BJ (cell line): ENCODE measurements at regions not wholly inside any gene's neighbourhood (a gene's known extent, or its start where the extent isn't known, plus 50 kb on each side); places are given as distances from the start of the nearest gene placed in this dataset.

Experiments used
- CTCF ChIA-PET: fragments of 350-600 bp; formaldehyde crosslinking; extraction: SDS; loops from one replicate; lab custom pipeline; 2021; ENCODE audit warnings: antibody characterized with exemption, inconsistent platforms; lab: Yijun Ruan, JAX
- POLR2A ChIA-PET: fragments of 300-600 bp; sonication (Branson Sonifier 250); formaldehyde crosslinking; extraction: SDS; loops from one replicate; lab custom pipeline; 2021; ENCODE audit warnings: antibody characterized with exemption; lab: Charles Lee
- DNase-seq: peaks from one replicate; pipeline ENCODE4 v3.0.0-alpha.2; 2011; ENCODE audit warnings: low read depth
- H3K27me3 ChIP-seq: 2 replicates; pipeline ENCODE4 v1.6.0; 2011; ENCODE audit warnings: low read length; ENCODE audit not compliant: control insufficient read depth, insufficient read depth
- H3K36me3 ChIP-seq: 2 replicates; pipeline ENCODE4 v1.5.1; 2011; ENCODE audit warnings: low read length; ENCODE audit not compliant: control insufficient read depth, insufficient read depth
- H3K4me3 ChIP-seq: 2 replicates; pipeline ENCODE4 v1.5.1; 2011; ENCODE audit warnings: low read depth, mild to moderate bottlenecking, control low read depth, low read length
- CTCF ChIP-seq: IDR thresholded peaks from 2 replicates; pipeline ENCODE4 v1.5.1; 2011; ENCODE audit warnings: low read depth, mild to moderate bottlenecking, control low read depth, inconsistent platforms, low read length, moderate library complexity; ENCODE audit not compliant: insufficient read depth

- H3K4me3 ChIP-seq = no peak overlapping the region
- no peak for TF ChIP-seq CTCF
- ChIA-PET POLR2A (no interaction called here), CTCF (interaction anchor here (0.5 kb wide), 1 partner anchor 58 kb away, joined by 3 read pairs; no protein-coding TSS in a partner anchor)
- no peak for DNase-seq
- no peaks in the 10 kb centered on the region; the same call in 1 of the 2 replicates for H3K27me3 ChIP-seq
- H3K36me3 ChIP-seq = no peaks in the 10 kb centered on the region
Measured at GRCh38 chr4:185925910-185926360, 113.9 kb upstream of the SORBS2 start.

- no peaks in the 10 kb centered on the region for H3K36me3 ChIP-seq
- H3K27me3 ChIP-seq = no peaks in the 10 kb centered on the region
- ChIA-PET CTCF (interaction anchor here (1.1 kb wide), 1 partner anchor 43 kb away, joined by 3 read pairs; no protein-coding TSS in a partner anchor), POLR2A (no interaction called here)
- no peak for TF ChIP-seq CTCF
- H3K4me3 ChIP-seq = no peak overlapping the region
- no peak for DNase-seq
Measured at GRCh38 chr4:185931375-185931774, 119.4 kb upstream of the SORBS2 start.

GRCh38 chr4:185931986-185932385, 120.0 kb upstream of the SORBS2 start:
- ChIA-PET CTCF (interaction anchor here (1.1 kb wide), 1 partner anchor 43 kb away, joined by 3 read pairs; no protein-coding TSS in a partner anchor), POLR2A (no interaction called here)
- no peak for TF ChIP-seq CTCF
- Histone ChIP-seq H3K36me3 (no peaks in the 10 kb centered on the region), H3K27me3 (no peaks in the 10 kb centered on the region), H3K4me3 (no peak overlapping the region)
- no peak for DNase-seq

- Histone ChIP-seq H3K27me3 (no peaks in the 10 kb centered on the region), H3K4me3 (no peak overlapping the region), H3K36me3 (no peaks in the 10 kb centered on the region)
- POLR2A ChIA-PET = no interaction called here
- no peak for TF ChIP-seq CTCF
- no peak for DNase-seq
- CTCF ChIA-PET = no interaction called here
Measured at GRCh38 chr4:185932491-185932890, 120.5 kb upstream of the SORBS2 start.

GRCh38 chr4:185933078-185933581, 121.1 kb upstream of the SORBS2 start:
- POLR2A ChIA-PET = no interaction called here
- CTCF ChIA-PET = no interaction called here
- no peaks in the 10 kb centered on the region for H3K36me3 ChIP-seq
- no peak overlapping the region for H3K4me3 ChIP-seq
- no peak for TF ChIP-seq CTCF
- DNase-seq = no peak
- no peaks in the 10 kb centered on the region for H3K27me3 ChIP-seq
